MM.1S (cell line): ENCODE measurements at regions not wholly inside any gene's neighbourhood (a gene's known extent, or its start where the extent isn't known, plus 50 kb on each side); places are given as distances from the start of the nearest gene placed in this dataset.

Experiments used
- DNase-seq: peaks from one replicate; pipeline ENCODE4 v3.0.0-alpha.2; 2015
- H2AFZ ChIP-seq: fragments of 300-600 bp; sonication (generic); 2 replicates; pipeline ENCODE4 v1.6.0; 2016; ENCODE audit warnings: antibody characterized with exemption, low read length
- H3F3A ChIP-seq: fragments of 300-600 bp; sonication (generic); 2 replicates; pipeline ENCODE4 v1.6.1; 2016; ENCODE audit warnings: mild to moderate bottlenecking, antibody characterized with exemption, low read length, moderate library complexity, mixed read lengths; ENCODE audit not compliant: insufficient read depth
- H3K27ac ChIP-seq: fragments of 300-600 bp; sonication (generic); 2 replicates; pipeline ENCODE4 v1.5.1; 2016; ENCODE audit warnings: mild to moderate bottlenecking, low read length
- H3K27me3 ChIP-seq: fragments of 300-600 bp; sonication (generic); replicated peaks from 2 replicates; pipeline ENCODE4 v1.6.0; 2016; ENCODE audit warnings: low read length; ENCODE audit not compliant: insufficient read depth
- H3K36me3 ChIP-seq: fragments of 300-600 bp; sonication (generic); replicated peaks from 2 replicates; pipeline ENCODE4 v1.6.1; 2016; ENCODE audit warnings: mild to moderate bottlenecking, low read length, mixed read lengths; ENCODE audit not compliant: insufficient read depth
- H3K4me1 ChIP-seq: fragments of 300-600 bp; sonication (generic); 2 replicates; pipeline ENCODE4 v1.6.1; 2016; ENCODE audit warnings: low read length, mixed read lengths
- H3K4me2 ChIP-seq: fragments of 300-600 bp; sonication (generic); 2 replicates; pipeline ENCODE4 v1.6.0; 2016; ENCODE audit warnings: low read depth, low read length
- H3K4me3 ChIP-seq: fragments of 300-600 bp; sonication (generic); 2 replicates; pipeline ENCODE4 v1.5.1; 2016; ENCODE audit warnings: low read length, mixed read lengths
- H3K79me2 ChIP-seq: fragments of 300-600 bp; sonication (generic); 2 replicates; pipeline ENCODE4 v1.6.1; 2016; ENCODE audit warnings: mixed run types, low read length, mixed read lengths
- H3K9ac ChIP-seq: fragments of 300-600 bp; sonication (generic); 2 replicates; pipeline ENCODE4 v1.6.1; 2016; ENCODE audit warnings: low read length, mixed read lengths
- H3K9me2 ChIP-seq: fragments of 300-600 bp; sonication (generic); replicated peaks from 2 replicates; pipeline ENCODE4 v1.6.1; 2016; ENCODE audit warnings: mild to moderate bottlenecking, low read length, mixed read lengths; ENCODE audit not compliant: insufficient read depth
- H3K9me3 ChIP-seq: fragments of 300-600 bp; sonication (generic); replicated peaks from 2 replicates; pipeline ENCODE4 v1.6.1; 2016; ENCODE audit warnings: mild to moderate bottlenecking, low read length, mixed read lengths; ENCODE audit not compliant: insufficient read depth
- H4K20me1 ChIP-seq: fragments of 300-600 bp; sonication (generic); 2 replicates; pipeline ENCODE4 v1.6.1; 2016; ENCODE audit warnings: mild to moderate bottlenecking, low read length, moderate library complexity, mixed read lengths; ENCODE audit not compliant: insufficient read depth
- CTCF ChIP-seq: fragments of 300-600 bp; sonication (generic); IDR thresholded peaks from 2 replicates; pipeline ENCODE4 v1.5.1; 2016; ENCODE audit warnings: antibody characterized with exemption, low read length, mixed read lengths
- EZH2 ChIP-seq: fragments of 300-600 bp; sonication (generic); optimal IDR thresholded peaks from 2 replicates; pipeline ENCODE3; 2017; ENCODE audit warnings: low read depth, mild to moderate bottlenecking, antibody characterized with exemption, low read length, mixed read lengths
- EZH2phosphoT487 ChIP-seq: fragments of 300-600 bp; sonication (generic); IDR thresholded peaks from 2 replicates; pipeline ENCODE4 v1.6.1; 2018; ENCODE audit warnings: antibody characterized with exemption, low read length

- Histone ChIP-seq H3K9me3 (no peaks in the 10 kb centered on the region), H3K27me3 (no peaks in the 10 kb centered on the region), H3K36me3 (no peaks in the 10 kb centered on the region), H3K9ac (no peak overlapping the region), H3K9me2 (no peaks in the 10 kb centered on the region), H2AFZ (no peak overlapping the region), H3K27ac (no peak overlapping the region), H3K4me2 (no peak overlapping the region), H3F3A (no peaks in the 10 kb centered on the region), H3K79me2 (no peaks in the 10 kb centered on the region), H3K4me1 (no peaks in the 10 kb centered on the region), H4K20me1 (no peaks in the 10 kb centered on the region), H3K4me3 (no peak overlapping the region)
- no peak for DNase-seq
- TF ChIP-seq EZH2 (no peak), CTCF (no peak), EZH2phosphoT487 (no peak)
Measured at GRCh38 chr6:62764841-62765240, 446.4 kb upstream of the FKBP1C start.

DNA sequence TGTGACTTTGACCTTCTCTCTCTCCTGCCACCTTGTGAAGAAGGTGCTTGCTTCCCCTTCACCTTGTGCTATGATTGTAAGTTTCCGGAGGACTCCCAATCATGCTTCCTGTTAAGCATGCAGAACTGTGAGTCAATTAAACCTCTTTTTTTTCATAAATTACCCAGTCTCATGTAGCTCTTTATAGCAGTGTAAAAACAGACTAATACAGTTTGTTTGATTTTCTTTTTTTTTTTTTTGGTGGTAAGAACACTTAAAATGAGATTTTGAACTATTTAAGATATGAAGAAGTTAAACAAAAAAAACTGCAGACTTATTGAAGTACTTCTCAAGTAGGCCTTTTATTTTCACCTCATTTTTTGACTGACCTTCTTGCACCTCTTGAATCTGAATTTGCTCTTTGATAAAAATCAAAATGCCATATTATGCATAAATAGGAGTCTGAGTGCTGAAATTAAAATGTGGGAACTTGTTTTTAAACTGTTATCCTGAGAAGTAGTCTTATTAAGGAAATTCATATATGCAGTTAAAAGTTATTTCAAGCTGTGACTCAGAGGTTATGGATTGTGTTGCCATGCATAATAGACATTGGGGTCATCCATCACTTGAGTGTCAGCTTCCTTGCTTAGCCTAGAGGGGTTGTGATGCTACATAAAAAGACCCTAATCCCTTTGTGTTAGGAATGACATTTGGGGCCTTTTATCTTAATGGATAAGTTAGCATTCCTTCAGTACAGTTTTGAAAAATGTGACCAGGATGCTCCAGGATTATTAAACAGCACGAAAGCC is 447.9 kb upstream of the FKBP1C start:
- Histone ChIP-seq H3K9me3 (no peaks in the 10 kb centered on the region), H4K20me1 (no peaks in the 10 kb centered on the region), H3K4me2 (no peak overlapping the region), H3F3A (no peaks in the 10 kb centered on the region), H3K27me3 (no peaks in the 10 kb centered on the region), H3K9me2 (no peaks in the 10 kb centered on the region), H3K4me3 (no peak overlapping the region), H3K27ac (no peak overlapping the region), H3K9ac (no peak overlapping the region), H3K79me2 (no peaks in the 10 kb centered on the region), H3K36me3 (no peaks in the 10 kb centered on the region), H3K4me1 (no peaks in the 10 kb centered on the region), H2AFZ (no peak overlapping the region)
- TF ChIP-seq CTCF (no peak), EZH2phosphoT487 (no peak), EZH2 (no peak)
- no peak for DNase-seq

GRCh38 chr6:62746968-62747367 is 460.9 kb upstream of the KHDRBS2 start:
- Histone ChIP-seq H3K27me3 (no peaks in the 10 kb centered on the region), H3K79me2 (no peaks in the 10 kb centered on the region), H3K4me3 (no peak overlapping the region), H3K4me2 (no peak overlapping the region), H3F3A (no peaks in the 10 kb centered on the region), H3K36me3 (no peaks in the 10 kb centered on the region), H3K9me3 (no peaks in the 10 kb centered on the region), H3K9me2 (no peaks in the 10 kb centered on the region), H3K9ac (no peak overlapping the region), H2AFZ (no peak overlapping the region), H3K27ac (no peak overlapping the region), H3K4me1 (no peaks in the 10 kb centered on the region), H4K20me1 (no peaks in the 10 kb centered on the region)
- TF ChIP-seq CTCF (no peak), EZH2phosphoT487 (no peak), EZH2 (no peak)
- DNase-seq, result no peak
